ENCODE measurements at regions not wholly inside any gene's neighbourhood (a gene's known extent, or its start where the extent isn't known, plus 50 kb on each side); places are given as distances from the start of the nearest gene placed in this dataset.

- TF ChIP-seq CTCF (conservative IDR thresholded peaks at IDR 0.05) = no peak
- no peak for TF ChIP-seq EZH2 (IDR thresholded peaks at IDR 0.05; ENCODE audit: low read depth)
These were observed 602.8 kb downstream of the RPS29 start for GRCh38 chr14:48983351-48983888.

All from PC-9 (cell line).